Upper lobe of left lung (tissue), 6 donors: ENCODE measurements at regions not wholly inside any gene's neighbourhood (a gene's known extent, or its start where the extent isn't known, plus 50 kb on each side); places are given as distances from the start of the nearest gene placed in this dataset.

ENCODE experiments used
- ATAC-seq, 2 donors: fragments of 200-7000 bp; cut with Tn5 transposase; one replicate each; pipeline ENCODE4 v1.9.1; 2022; ENCODE audit warnings: mild to moderate bottlenecking in 2 of 2, moderate library complexity in 2 of 2; ENCODE audit not compliant: low FRiP score in 2 of 2
- DNase-seq, 2 donors: peaks; one replicate each; pipeline ENCODE4 v3.0.0-alpha.2; 2019 to 2020
- H3K27ac ChIP-seq, 4 donors: fragments of 200-600 bp; sonication (generic); one replicate each; pipeline ENCODE4 v1.5.1; 2016 to 2019
- H3K27me3 ChIP-seq, 4 donors: fragments of 200-600 bp; sonication (generic); one replicate each; pipeline ENCODE4 v1.5.1; 2017 to 2019
- H3K36me3 ChIP-seq, 4 donors: fragments of 200-600 bp; sonication (generic); one replicate each; pipeline ENCODE4 v1.5.1; 2016 to 2019
- H3K4me1 ChIP-seq, 4 donors: fragments of 200-600 bp; sonication (generic); one replicate each; pipeline ENCODE4 v1.5.1; 2018 to 2019
- H3K4me3 ChIP-seq, 4 donors: fragments of 200-600 bp; sonication (generic); one replicate each; pipeline ENCODE4 v1.5.1; 2017 to 2019; ENCODE audit warnings: mild to moderate bottlenecking in 2 of 4, moderate library complexity in 1 of 4
- H3K9me3 ChIP-seq, 4 donors: fragments of 200-600 bp; sonication (generic); one replicate each; pipeline ENCODE4 v1.5.1; 2018 to 2019
- CTCF ChIP-seq, 6 experiments: fragments of 450-650 bp in 4 of 6; fragments of 200-600 bp in 2 of 6; sonication (generic) in 2 of 6; IDR thresholded peaks; one replicate each; pipeline ENCODE4 v1.5.1; 2016 to 2019; ENCODE audit warnings: antibody characterized with exemption in 6 of 6
- EP300 ChIP-seq, 4 donors: sonication (generic); formaldehyde crosslinking; IDR thresholded peaks; one replicate each; pipeline ENCODE4 v1.5.1; 2017; ENCODE audit warnings: antibody characterized with exemption in 4 of 4, control low read depth in 2 of 4
- POLR2A ChIP-seq, 4 donors: fragments of 450-650 bp; IDR thresholded peaks; one replicate each; pipeline ENCODE4 v1.5.1; 2016 to 2017; ENCODE audit warnings: antibody characterized with exemption in 4 of 4, mild to moderate bottlenecking in 2 of 4
- POLR2AphosphoS5 ChIP-seq, 2 donors: sonication (generic); formaldehyde crosslinking; IDR thresholded peaks; one replicate each; pipeline ENCODE4 v1.5.1; 2017; ENCODE audit warnings: antibody characterized with exemption in 2 of 2
- WGBS, 2 donors: methylation state at CpG; one replicate each; pipeline ENCODE4 v1.1.5; 2017 to 2018; 5-methylcytosine and 5-hydroxymethylcytosine counted together
- donor health status: DM: no; HTN: no; CAD: no; lungs with moderate emphysema.
- donor health status: DM: no; HTN: yes; CAD: no; lungs with severe emphysema.

DNA sequence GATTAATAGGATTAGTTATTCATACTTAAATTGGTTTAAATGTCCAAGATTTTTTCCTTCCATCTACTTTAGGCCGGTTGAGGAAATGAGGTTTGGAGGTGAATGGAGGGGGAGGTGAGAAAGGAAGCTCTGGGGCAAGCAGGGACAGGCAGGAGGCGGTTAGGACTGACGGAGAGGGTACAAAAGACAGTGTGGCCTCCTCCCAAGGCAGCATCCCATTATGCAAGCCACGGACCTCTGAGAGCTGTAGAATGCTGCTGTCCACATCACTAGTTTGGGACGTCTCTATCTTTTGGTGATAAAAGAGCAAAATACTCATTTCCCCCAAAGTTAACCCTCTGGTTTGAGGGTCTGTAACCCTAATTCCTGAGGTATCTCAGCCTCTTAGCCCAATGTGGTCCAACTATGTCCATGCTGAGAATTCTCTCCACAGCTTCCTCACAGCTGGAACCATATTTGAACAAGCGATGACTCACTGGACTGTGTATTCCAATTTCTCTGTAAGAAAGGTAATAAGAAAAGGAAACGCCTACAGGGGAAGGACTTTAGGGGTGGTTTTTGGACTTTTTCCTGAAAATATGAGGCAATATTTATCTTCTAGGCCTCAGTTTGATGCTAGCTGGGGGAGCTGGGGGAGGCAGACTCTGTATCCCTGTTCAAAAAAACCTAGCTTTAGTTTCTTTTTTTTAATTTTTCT lies 172.2 kb downstream of the TFAP2B start:
- TF ChIP-seq EP300 (IDR thresholded peaks at IDR 0.05) = no peak
- no peak for TF ChIP-seq POLR2A (IDR thresholded peaks at IDR 0.05)
- no peak for TF ChIP-seq POLR2AphosphoS5 (IDR thresholded peaks at IDR 0.05)
- no peak for TF ChIP-seq CTCF (IDR thresholded peaks at IDR 0.05)
- DNase-seq (no peak), ATAC-seq (no peak)
- H3K9me3 ChIP-seq = no peaks in the 10 kb centered on the region
- no peaks in the 10 kb centered on the region for H3K4me1 ChIP-seq
- H3K36me3 ChIP-seq = no peaks in the 10 kb centered on the region
- 81 to 84% methylated on average over 7 of the region's 7 CpGs for WGBS, 2 donors
- H3K27ac ChIP-seq = no peak overlapping the region
- no peaks in the 10 kb centered on the region for H3K27me3 ChIP-seq
- H3K4me3 ChIP-seq = no peak overlapping the region

- no peaks in the 10 kb centered on the region for H3K27me3 ChIP-seq
- H3K36me3 ChIP-seq = no peaks in the 10 kb centered on the region
- TF ChIP-seq CTCF (IDR thresholded peaks at IDR 0.05) (no peak), POLR2A (IDR thresholded peaks at IDR 0.05) (no peak), POLR2AphosphoS5 (IDR thresholded peaks at IDR 0.05) (no peak), EP300 (IDR thresholded peaks at IDR 0.05) (no peak)
- no peaks in the 10 kb centered on the region for H3K9me3 ChIP-seq
- H3K27ac ChIP-seq = no peak overlapping the region
- 94 to 98% methylated on average over 3 of the region's 3 CpGs for WGBS, 2 donors
- H3K4me3 ChIP-seq = no peak overlapping the region
- ATAC-seq (no peak), DNase-seq (no peak)
- no peaks in the 10 kb centered on the region for H3K4me1 ChIP-seq
Observed at GRCh38 chr6:50992232-50992631, 173.6 kb downstream of the TFAP2B start.

- ATAC-seq = no peak
- 70% methylated on average over 8 of the region's 8 CpGs for WGBS, 2 donors
- H3K9me3 ChIP-seq = no peaks in the 10 kb centered on the region
Observed at GRCh38 chr6:50992704-50993625, 174.3 kb downstream of the TFAP2B start.

DNA sequence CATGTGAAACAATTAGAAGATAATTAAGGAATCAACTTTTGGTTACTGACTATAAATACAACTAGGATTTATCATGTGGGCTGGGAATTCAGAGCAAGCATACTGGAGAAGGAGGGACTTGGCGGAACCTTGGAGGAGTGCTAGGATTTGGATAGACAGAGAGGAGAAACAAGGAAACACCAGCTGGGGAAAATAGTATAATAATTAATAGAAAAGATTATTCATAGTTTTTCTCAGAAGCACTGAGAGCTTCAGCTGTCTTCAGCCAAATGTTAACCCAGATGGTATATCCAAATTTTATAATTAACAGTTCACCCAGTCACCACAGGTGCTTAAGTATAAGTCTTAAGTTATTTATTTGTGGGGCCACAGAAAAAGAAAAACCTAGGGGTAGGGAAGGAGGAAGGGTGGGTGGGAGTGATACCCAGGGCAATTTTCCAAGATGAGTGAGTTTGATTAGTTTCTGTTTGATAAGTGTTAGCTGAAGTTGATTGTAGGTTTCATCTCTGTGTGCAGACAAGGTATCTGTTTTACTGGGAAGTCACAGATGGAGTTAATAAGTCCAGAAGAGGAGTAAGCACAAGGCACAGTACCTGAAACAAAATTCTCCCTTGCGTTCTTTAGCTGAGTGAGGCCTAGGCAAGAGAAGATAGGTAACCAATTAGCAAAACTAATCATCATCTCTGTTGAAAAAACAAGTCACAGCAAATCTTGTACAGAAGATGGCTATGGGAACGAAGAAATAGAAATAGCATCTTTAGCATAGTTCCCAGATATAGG lies 175.5 kb downstream of the TFAP2B start:
- H3K9me3 ChIP-seq = no peaks in the 10 kb centered on the region
- no peaks in the 10 kb centered on the region for H3K36me3 ChIP-seq
- no peak for ATAC-seq
- no peak for TF ChIP-seq POLR2AphosphoS5 (IDR thresholded peaks at IDR 0.05)
- no peak for TF ChIP-seq CTCF (IDR thresholded peaks at IDR 0.05)
- TF ChIP-seq EP300 (IDR thresholded peaks at IDR 0.05) = no peak
- TF ChIP-seq POLR2A (IDR thresholded peaks at IDR 0.05) = no peak
- 89 to 93% methylated on average over 3 of the region's 3 CpGs for WGBS, 2 donors
- no peaks in the 10 kb centered on the region for H3K27me3 ChIP-seq
- no peak overlapping the region for H3K27ac ChIP-seq
- DNase-seq = no peak
- no peaks in the 10 kb centered on the region for H3K4me1 ChIP-seq
- no peak overlapping the region for H3K4me3 ChIP-seq

More at GRCh38 chr6:50992704-50993625, 174.3 kb downstream of the TFAP2B start:
- H3K36me3 ChIP-seq = no peaks in the 10 kb centered on the region
- no peak for DNase-seq
- TF ChIP-seq EP300 (IDR thresholded peaks at IDR 0.05) (no peak), POLR2AphosphoS5 (IDR thresholded peaks at IDR 0.05) (no peak), POLR2A (IDR thresholded peaks at IDR 0.05) (no peak), CTCF (IDR thresholded peaks at IDR 0.05) (no peak)
- no peaks in the 10 kb centered on the region for H3K27me3 ChIP-seq
- H3K27ac ChIP-seq = no peak overlapping the region
- H3K4me3 ChIP-seq = no peak overlapping the region
- no peaks in the 10 kb centered on the region for H3K4me1 ChIP-seq
